HG02798 (cell line): ENCODE measurements at regions not wholly inside any gene's neighbourhood (a gene's known extent, or its start where the extent isn't known, plus 50 kb on each side); places are given as distances from the start of the nearest gene placed in this dataset.

Experiments
- ATAC-seq: cut with Tn5 transposase; IDR thresholded peaks from one replicate; pipeline ENCODE4 v1.9.1; 2021; ENCODE audit warnings: mild to moderate bottlenecking; ENCODE audit not compliant: unreplicated experiment, poor library complexity

GRCh38 chr9:87428659-87429058 is 69.0 kb upstream of the DAPK1 start:
- no peak for ATAC-seq

GRCh38 chr9:87431837-87432236 is 65.8 kb upstream of the DAPK1 start:
- no peak for ATAC-seq

GRCh38 chr9:87433853-87434252 is 63.8 kb upstream of the DAPK1 start:
- no peak for ATAC-seq

GRCh38 chr9:87434366-87434765 is 63.3 kb upstream of the DAPK1 start:
- no peak for ATAC-seq

GRCh38 chr9:87435189-87435880 is 62.3 kb upstream of the DAPK1 start:
- ATAC-seq, result no peak

- ATAC-seq, result no peak
These were observed 61.0 kb upstream of the DAPK1 start for GRCh38 chr9:87436716-87437115.

GRCh38 chr9:87437966-87438365 is 59.7 kb upstream of the DAPK1 start:
- ATAC-seq, result no peak

GRCh38 chr9:87441251-87441650 is 56.4 kb upstream of the DAPK1 start:
- ATAC-seq, result no peak

- ATAC-seq, result no peak
These were observed 55.2 kb upstream of the DAPK1 start for GRCh38 chr9:87442451-87442850.

- ATAC-seq, result no peak
These were observed 54.7 kb upstream of the DAPK1 start for GRCh38 chr9:87443006-87443405.

- no peak for ATAC-seq
These were observed 54.2 kb upstream of the DAPK1 start for GRCh38 chr9:87443461-87443860.

GRCh38 chr9:87445646-87446045 is 52.0 kb upstream of the DAPK1 start:
- ATAC-seq, result peak; percentile 99

GRCh38 chr9:87446527-87446926 is 51.1 kb upstream of the DAPK1 start:
- ATAC-seq, result no peak

- no peak for ATAC-seq
These were observed 49.9 kb upstream of the DAPK1 start for GRCh38 chr9:87447547-87448432.
